ENCODE measurements at regions not wholly inside any gene's neighbourhood (a gene's known extent, or its start where the extent isn't known, plus 50 kb on each side); places are given as distances from the start of the nearest gene placed in this dataset.
"Not testable (repeated sequence)": the region's sequence is repeated elsewhere in the genome, so short reads cannot be mapped to it uniquely, and the experiment has no call there.

- Histone ChIP-seq H3K27ac (ENCODE audit: low read depth, low read length) (no peak overlapping the region), H3K9me2 (replicated peaks; ENCODE audit: control insufficient read depth, low read length) (no peaks in the 10 kb centered on the region), H3K4me1 (ENCODE audit: control insufficient read depth, low read length) (no peaks in the 10 kb centered on the region), H3K27me3 (ENCODE audit: control insufficient read depth, low read length) (no peaks in the 10 kb centered on the region), H3K36me3 (ENCODE audit: control insufficient read depth, low read length) (no peaks in the 10 kb centered on the region), H4K20me1 (ENCODE audit: control insufficient read depth, insufficient read depth, low read depth, low read length) (no peaks in the 10 kb centered on the region), H3K79me2 (ENCODE audit: control insufficient read depth, low read length) (no peaks in the 10 kb centered on the region), H3K4me2 (ENCODE audit: low read length) (no peak overlapping the region), H3F3A (ENCODE audit: control insufficient read depth, insufficient read depth) (no peaks in the 10 kb centered on the region), H3K9me3 (ENCODE audit: control insufficient read depth, insufficient read depth, low read length) (no peaks in the 10 kb centered on the region), H3K4me3 (ENCODE audit: low read length) (no peak overlapping the region)
- TF ChIP-seq EZH2phosphoT487 (IDR thresholded peaks at IDR 0.05; ENCODE audit: borderline replicate concordance, low read length) (no peak), CTCF (IDR thresholded peaks at IDR 0.05; ENCODE audit: low read depth, low read length, poor library complexity, severe bottlenecking) (no peak)
These were observed 84.5 kb upstream of the SAMSN1 start for GRCh38 chr21:14630556-14631069.

- Histone ChIP-seq H3K4me3 (ENCODE audit: low read length) (no peak overlapping the region), H3K79me2 (ENCODE audit: control insufficient read depth, low read length) (no peaks in the 10 kb centered on the region), H3K27ac (ENCODE audit: low read depth, low read length) (no peak overlapping the region), H4K20me1 (ENCODE audit: control insufficient read depth, insufficient read depth, low read depth, low read length) (no peaks in the 10 kb centered on the region), H3K9me3 (ENCODE audit: control insufficient read depth, insufficient read depth, low read length) (no peaks in the 10 kb centered on the region), H3K36me3 (ENCODE audit: control insufficient read depth, low read length) (no peaks in the 10 kb centered on the region), H3K27me3 (ENCODE audit: control insufficient read depth, low read length) (no peaks in the 10 kb centered on the region), H3K4me1 (ENCODE audit: control insufficient read depth, low read length) (no peaks in the 10 kb centered on the region), H3F3A (ENCODE audit: control insufficient read depth, insufficient read depth) (no peaks in the 10 kb centered on the region), H3K9me2 (replicated peaks; ENCODE audit: control insufficient read depth, low read length) (no peaks in the 10 kb centered on the region), H3K4me2 (ENCODE audit: low read length) (no peak overlapping the region)
- TF ChIP-seq EZH2phosphoT487 (IDR thresholded peaks at IDR 0.05; ENCODE audit: borderline replicate concordance, low read length) = no peak
- no peak for TF ChIP-seq CTCF (IDR thresholded peaks at IDR 0.05; ENCODE audit: low read depth, low read length, poor library complexity, severe bottlenecking)
These were observed 83.3 kb upstream of the SAMSN1 start for GRCh38 chr21:14629461-14629860.

- H3K36me3 ChIP-seq (ENCODE audit: control insufficient read depth, low read length); H3K9me3 ChIP-seq (ENCODE audit: control insufficient read depth, insufficient read depth, low read length); H3K79me2 ChIP-seq (ENCODE audit: control insufficient read depth, low read length); H3K27me3 ChIP-seq (ENCODE audit: control insufficient read depth, low read length); H3F3A ChIP-seq (ENCODE audit: control insufficient read depth, insufficient read depth); H3K9me2 ChIP-seq (replicated peaks; ENCODE audit: control insufficient read depth, low read length); H3K4me3 ChIP-seq (ENCODE audit: low read length); H3K4me2 ChIP-seq (ENCODE audit: low read length); H4K20me1 ChIP-seq (ENCODE audit: control insufficient read depth, insufficient read depth, low read depth, low read length); H3K27ac ChIP-seq (ENCODE audit: low read depth, low read length); H3K4me1 ChIP-seq (ENCODE audit: control insufficient read depth, low read length): not testable (repeated sequence)
These were observed 77.0 kb upstream of the SAMSN1 start for GRCh38 chr21:14623079-14623478.

GRCh38 chr21:14620152-14620551 lies 74.0 kb upstream of the SAMSN1 start:
- TF ChIP-seq CTCF (IDR thresholded peaks at IDR 0.05; ENCODE audit: low read depth, low read length, poor library complexity, severe bottlenecking) (no peak), EZH2phosphoT487 (IDR thresholded peaks at IDR 0.05; ENCODE audit: borderline replicate concordance, low read length) (no peak)
- H3F3A ChIP-seq (ENCODE audit: control insufficient read depth, insufficient read depth) = no peaks in the 10 kb centered on the region
- H3K4me3 ChIP-seq (ENCODE audit: low read length) = no peak overlapping the region
- no peaks in the 10 kb centered on the region for H4K20me1 ChIP-seq (ENCODE audit: control insufficient read depth, insufficient read depth, low read depth, low read length)
- no peaks in the 10 kb centered on the region for H3K27me3 ChIP-seq (ENCODE audit: control insufficient read depth, low read length)
- no peak overlapping the region for H3K27ac ChIP-seq (ENCODE audit: low read depth, low read length)
- H3K79me2 ChIP-seq (ENCODE audit: control insufficient read depth, low read length) = no peaks in the 10 kb centered on the region
- H3K4me2 ChIP-seq (ENCODE audit: low read length) = no peak overlapping the region
- no peaks in the 10 kb centered on the region for H3K36me3 ChIP-seq (ENCODE audit: control insufficient read depth, low read length)
- no peaks in the 10 kb centered on the region; the same call in 1 of the 2 replicates for H3K9me3 ChIP-seq (ENCODE audit: control insufficient read depth, insufficient read depth, low read length)
- H3K9me2 ChIP-seq (replicated peaks; ENCODE audit: control insufficient read depth, low read length) = no peaks in the 10 kb centered on the region
- no peaks in the 10 kb centered on the region for H3K4me1 ChIP-seq (ENCODE audit: control insufficient read depth, low read length)
